AML-193 (cell line): ENCODE measurements at regions not wholly inside any gene's neighbourhood (a gene's known extent, or its start where the extent isn't known, plus 50 kb on each side); places are given as distances from the start of the nearest gene placed in this dataset.
"Not testable (repeated sequence)": the region's sequence is repeated elsewhere in the genome, so short reads cannot be mapped to it uniquely, and the experiment has no call there.

Experiments used
- DNase-seq, 2 experiments: peaks; one replicate each; lab custom pipeline; 2025; lab: John Stamatoyannopoulos, UW

- no peak for DNase-seq
These were observed 115.6 kb upstream of the KLF14 start for GRCh38 chr7:130849604-130850003.

GRCh38 chr7:130850956-130851355 lies 116.9 kb upstream of the KLF14 start:
- DNase-seq: no peak

GRCh38 chr7:130852867-130853266 lies 118.9 kb upstream of the KLF14 start:
- no peak for DNase-seq

- DNase-seq: no peak
These were observed 119.7 kb upstream of the KLF14 start for GRCh38 chr7:130853503-130854279.

GRCh38 chr7:130854481-130854880 lies 120.5 kb upstream of the KLF14 start:
- no peak for DNase-seq

GRCh38 chr7:130856866-130857265 lies 122.9 kb upstream of the KLF14 start:
- DNase-seq: no peak

GRCh38 chr7:130860832-130861231 lies 126.8 kb upstream of the KLF14 start:
- not testable (repeated sequence) for DNase-seq

- DNase-seq: peak; percentile 21 to 31
These were observed 131.6 kb upstream of the KLF14 start for GRCh38 chr7:130865408-130866236.

- DNase-seq: no peak
These were observed 133.0 kb upstream of the KLF14 start for GRCh38 chr7:130867039-130867438.

- no peak for DNase-seq
These were observed 133.7 kb upstream of the KLF14 start for GRCh38 chr7:130867581-130868136.

GRCh38 chr7:130868139-130868538 lies 134.1 kb upstream of the KLF14 start:
- DNase-seq: no peak

- no peak for DNase-seq
These were observed 135.9 kb upstream of the KLF14 start for GRCh38 chr7:130869918-130870317.

- no peak for DNase-seq
These were observed 138.3 kb upstream of the KLF14 start for GRCh38 chr7:130872341-130872740.

GRCh38 chr7:130872756-130873448 lies 138.9 kb upstream of the KLF14 start:
- DNase-seq: no peak

- no peak for DNase-seq
These were observed 140.3 kb upstream of the KLF14 start for GRCh38 chr7:130874071-130874915.

- DNase-seq: peak in 1 of 2 experiments; percentile 11
These were observed 141.3 kb upstream of the KLF14 start for GRCh38 chr7:130875265-130875741.

GRCh38 chr7:130875901-130876300 lies 141.9 kb upstream of the KLF14 start:
- DNase-seq: no peak

- DNase-seq: no peak
These were observed 143.4 kb upstream of the KLF14 start for GRCh38 chr7:130877236-130877990.

- DNase-seq: no peak
These were observed 143.9 kb upstream of the KLF14 start for GRCh38 chr7:130877991-130878305.

- DNase-seq: no peak
These were observed 144.8 kb upstream of the KLF14 start for GRCh38 chr7:130878785-130879184.

- DNase-seq: no peak
These were observed 145.2 kb upstream of the KLF14 start for GRCh38 chr7:130879191-130879590.
